ENCODE measurements at regions not wholly inside any gene's neighbourhood (a gene's known extent, or its start where the extent isn't known, plus 50 kb on each side); places are given as distances from the start of the nearest gene placed in this dataset.

GRCh38 chr3:150311156-150311555 is 96.9 kb upstream of the TSC22D2 start:
- H3K4me1 ChIP-seq (ENCODE audit: insufficient read depth, low read length): peaks cover 10% of the 10 kb centered on the region
- no peaks in the 10 kb centered on the region for H3K27me3 ChIP-seq (ENCODE audit: control insufficient read depth in 1 of 2, insufficient read depth in 2 of 2, low read length in 2 of 2)
- H3K4me3 ChIP-seq (ENCODE audit: low read depth in 1 of 2, low read length in 2 of 2): no peak overlapping the region
- H3K9ac ChIP-seq (ENCODE audit: low read length): no peak overlapping the region
- no peaks in the 10 kb centered on the region for H3K9me3 ChIP-seq (ENCODE audit: low read length)
- no peaks in the 10 kb centered on the region for H3K36me3 ChIP-seq (ENCODE audit: insufficient read depth, low read length)
- H3K27ac ChIP-seq (ENCODE audit: low read depth, low read length): no peak overlapping the region

DNA sequence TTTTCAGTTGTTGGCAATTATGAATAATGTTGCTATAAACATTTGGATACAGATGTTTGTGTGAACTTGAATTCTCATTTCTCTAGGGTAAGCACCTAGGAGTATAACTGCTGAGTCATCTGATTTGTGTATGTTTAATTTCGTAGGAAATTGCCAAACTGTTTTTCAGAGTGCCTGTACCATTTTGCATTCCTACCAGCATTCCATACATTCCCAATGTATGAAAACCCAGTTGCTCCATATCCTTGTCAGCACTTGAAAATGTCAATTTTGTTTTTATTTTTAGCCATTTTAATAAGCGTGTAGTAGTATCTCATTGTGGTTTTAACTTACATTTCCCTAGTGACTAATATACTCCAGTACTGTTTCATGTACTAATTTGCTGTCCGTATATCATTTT is 98.5 kb upstream of the TSC22D2 start:
- H3K4me3 ChIP-seq (ENCODE audit: low read depth in 1 of 2, low read length in 2 of 2): no peak overlapping the region
- H3K27me3 ChIP-seq (ENCODE audit: control insufficient read depth in 1 of 2, insufficient read depth in 2 of 2, low read length in 2 of 2): no peaks in the 10 kb centered on the region
- peaks cover 10% of the 10 kb centered on the region for H3K4me1 ChIP-seq (ENCODE audit: insufficient read depth, low read length)
- no peak overlapping the region for H3K27ac ChIP-seq (ENCODE audit: low read depth, low read length)
- no peaks in the 10 kb centered on the region for H3K36me3 ChIP-seq (ENCODE audit: insufficient read depth, low read length)
- H3K9me3 ChIP-seq (ENCODE audit: low read length): no peaks in the 10 kb centered on the region
- H3K9ac ChIP-seq (ENCODE audit: low read length): no peak overlapping the region

DNA sequence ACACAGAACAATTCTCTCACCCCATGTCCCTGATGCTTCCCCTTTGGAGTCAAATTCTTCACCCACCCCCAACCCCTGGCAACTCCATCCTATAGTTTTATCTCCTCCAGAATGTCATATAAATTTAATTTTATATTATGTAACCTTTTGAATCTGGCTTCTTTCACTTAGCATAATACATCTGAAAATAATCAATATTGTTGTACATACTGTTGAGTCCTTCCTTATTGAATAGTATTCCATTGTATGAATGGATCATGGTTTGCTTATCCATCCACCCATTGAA is 98.9 kb upstream of the TSC22D2 start:
- H3K4me3 ChIP-seq (ENCODE audit: low read depth in 1 of 2, low read length in 2 of 2): no peak overlapping the region
- peaks cover 10% of the 10 kb centered on the region for H3K4me1 ChIP-seq (ENCODE audit: insufficient read depth, low read length)

GRCh38 chr3:150308481-150309256 is 99.4 kb upstream of the TSC22D2 start:
- H3K4me3 ChIP-seq (ENCODE audit: low read depth in 1 of 2, low read length in 2 of 2): no peak overlapping the region

More for the DNA sequence above, 98.9 kb upstream of the TSC22D2 start:
- Histone ChIP-seq H3K36me3 (ENCODE audit: insufficient read depth, low read length) (no peaks in the 10 kb centered on the region), H3K9ac (ENCODE audit: low read length) (no peak overlapping the region), H3K27ac (ENCODE audit: low read depth, low read length) (no peak overlapping the region), H3K9me3 (ENCODE audit: low read length) (no peaks in the 10 kb centered on the region), H3K27me3 (ENCODE audit: control insufficient read depth in 1 of 2, insufficient read depth in 2 of 2, low read length in 2 of 2) (no peaks in the 10 kb centered on the region)

GRCh38 chr3:150308037-150308319 is 100.1 kb upstream of the TSC22D2 start:
- no peaks in the 10 kb centered on the region for H3K27me3 ChIP-seq (ENCODE audit: control insufficient read depth in 1 of 2, insufficient read depth in 2 of 2, low read length in 2 of 2)
- H3K27ac ChIP-seq (ENCODE audit: low read depth, low read length): no peak overlapping the region
- no peak overlapping the region for H3K9ac ChIP-seq (ENCODE audit: low read length)
- H3K4me1 ChIP-seq (ENCODE audit: insufficient read depth, low read length): peaks cover 10% of the 10 kb centered on the region
- H3K36me3 ChIP-seq (ENCODE audit: insufficient read depth, low read length): no peaks in the 10 kb centered on the region
- no peaks in the 10 kb centered on the region for H3K9me3 ChIP-seq (ENCODE audit: low read length)
- H3K4me3 ChIP-seq (ENCODE audit: low read depth in 1 of 2, low read length in 2 of 2): no peak overlapping the region

More at GRCh38 chr3:150308481-150309256, 99.4 kb upstream of the TSC22D2 start:
- Histone ChIP-seq H3K4me1 (ENCODE audit: insufficient read depth, low read length) (peaks cover 10% of the 10 kb centered on the region), H3K36me3 (ENCODE audit: insufficient read depth, low read length) (no peaks in the 10 kb centered on the region), H3K9me3 (ENCODE audit: low read length) (no peaks in the 10 kb centered on the region), H3K27ac (ENCODE audit: low read depth, low read length) (no peak overlapping the region), H3K9ac (ENCODE audit: low read length) (no peak overlapping the region), H3K27me3 (ENCODE audit: control insufficient read depth in 1 of 2, insufficient read depth in 2 of 2, low read length in 2 of 2) (no peaks in the 10 kb centered on the region)

DNA sequence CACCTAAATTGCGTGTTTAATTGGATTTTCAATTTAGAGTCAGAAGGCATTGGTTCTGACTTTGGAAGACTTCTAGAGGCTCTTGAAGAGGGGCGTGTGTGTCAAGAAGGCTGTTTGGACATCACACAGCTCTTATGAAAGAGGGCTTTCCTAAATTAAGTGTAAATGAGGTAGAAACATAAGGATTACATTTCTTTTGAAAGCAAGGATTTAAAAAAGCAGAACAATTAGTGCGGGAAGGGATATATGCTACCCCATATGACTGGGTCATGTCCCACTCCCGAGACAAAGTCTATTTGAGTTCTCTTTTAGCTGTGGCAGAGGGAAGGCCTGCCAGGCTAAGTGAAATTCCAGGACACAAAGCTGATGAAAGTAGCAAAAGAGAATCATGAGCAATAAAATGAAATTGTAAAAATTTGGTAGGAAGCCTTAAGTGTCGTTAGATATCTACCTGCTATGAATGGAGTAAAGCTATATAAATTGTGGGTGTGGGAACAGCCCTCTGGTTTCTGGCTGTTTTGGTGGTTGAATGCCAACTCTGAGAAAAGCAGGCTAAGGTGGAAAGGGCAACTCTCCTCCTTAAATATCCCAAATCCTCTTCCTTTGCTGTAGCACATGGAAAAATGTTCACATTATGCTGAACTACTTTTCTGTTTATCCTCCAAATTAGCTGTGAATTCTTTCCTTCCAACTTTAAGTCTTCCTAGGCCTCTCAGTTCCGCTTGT is 100.6 kb upstream of the TSC22D2 start:
- H3K9ac ChIP-seq (ENCODE audit: low read length): no peak overlapping the region
- no peaks in the 10 kb centered on the region for H3K9me3 ChIP-seq (ENCODE audit: low read length)
- no peak overlapping the region for H3K4me3 ChIP-seq (ENCODE audit: low read depth in 1 of 2, low read length in 2 of 2)
- H3K4me1 ChIP-seq (ENCODE audit: insufficient read depth, low read length): peaks cover 10% of the 10 kb centered on the region
- no peak overlapping the region for H3K27ac ChIP-seq (ENCODE audit: low read depth, low read length)
- no peaks in the 10 kb centered on the region for H3K27me3 ChIP-seq (ENCODE audit: control insufficient read depth in 1 of 2, insufficient read depth in 2 of 2, low read length in 2 of 2)
- no peaks in the 10 kb centered on the region for H3K36me3 ChIP-seq (ENCODE audit: insufficient read depth, low read length)

DNA sequence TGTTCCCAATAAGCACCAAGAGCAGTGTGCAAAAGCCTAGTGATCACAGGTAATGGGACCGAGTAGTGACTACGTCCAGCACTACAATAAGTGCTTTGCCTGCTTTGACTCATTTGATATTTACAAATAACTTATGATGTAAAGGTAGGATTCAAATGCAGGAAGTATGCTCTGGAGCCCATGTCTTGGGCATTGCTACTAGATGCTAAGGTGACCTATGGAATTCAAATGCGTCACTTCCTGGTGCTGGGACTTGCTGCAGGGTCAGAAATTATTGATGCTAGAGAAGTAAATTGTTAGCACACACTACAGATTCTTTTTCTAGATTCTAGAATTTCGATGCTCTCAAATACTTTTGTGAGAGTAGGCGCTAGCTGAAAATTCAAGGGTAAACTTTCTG is 101.2 kb upstream of the TSC22D2 start:
- Histone ChIP-seq H3K9ac (ENCODE audit: low read length) (no peak overlapping the region), H3K4me3 (ENCODE audit: low read depth in 1 of 2, low read length in 2 of 2) (no peak overlapping the region), H3K4me1 (ENCODE audit: insufficient read depth, low read length) (peaks cover 10% of the 10 kb centered on the region), H3K9me3 (ENCODE audit: low read length) (no peaks in the 10 kb centered on the region), H3K27me3 (ENCODE audit: control insufficient read depth in 1 of 2, insufficient read depth in 2 of 2, low read length in 2 of 2) (no peaks in the 10 kb centered on the region), H3K27ac (ENCODE audit: low read depth, low read length) (no peak overlapping the region), H3K36me3 (ENCODE audit: insufficient read depth, low read length) (no peaks in the 10 kb centered on the region)

DNA sequence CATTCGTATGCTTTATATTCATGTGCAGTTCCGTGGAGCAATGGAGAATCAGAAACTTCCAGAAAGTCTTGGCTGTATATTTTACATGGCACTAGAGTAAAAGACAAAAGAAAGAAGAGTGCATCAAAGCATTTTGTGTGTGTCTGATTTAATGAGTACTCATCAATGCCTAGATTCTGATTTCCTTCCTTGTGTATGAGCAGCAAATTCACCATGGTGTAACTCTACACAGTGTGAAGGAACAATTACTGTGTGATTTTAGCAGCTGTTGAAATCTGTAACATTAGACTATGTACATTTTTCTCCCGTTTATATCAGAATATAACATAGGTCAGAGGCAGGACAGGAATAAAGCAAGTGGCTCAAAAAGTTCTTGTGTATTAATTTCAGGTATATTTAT is 102.0 kb upstream of the TSC22D2 start:
- H3K4me1 ChIP-seq (ENCODE audit: insufficient read depth, low read length): peaks cover 10% of the 10 kb centered on the region
- H3K27me3 ChIP-seq (ENCODE audit: control insufficient read depth in 1 of 2, insufficient read depth in 2 of 2, low read length in 2 of 2): no peaks in the 10 kb centered on the region
- no peak overlapping the region for H3K4me3 ChIP-seq (ENCODE audit: low read depth in 1 of 2, low read length in 2 of 2)
- H3K9ac ChIP-seq (ENCODE audit: low read length): no peak overlapping the region
- no peaks in the 10 kb centered on the region for H3K9me3 ChIP-seq (ENCODE audit: low read length)
- no peaks in the 10 kb centered on the region for H3K36me3 ChIP-seq (ENCODE audit: insufficient read depth, low read length)
- H3K27ac ChIP-seq (ENCODE audit: low read depth, low read length): no peak overlapping the region

DNA sequence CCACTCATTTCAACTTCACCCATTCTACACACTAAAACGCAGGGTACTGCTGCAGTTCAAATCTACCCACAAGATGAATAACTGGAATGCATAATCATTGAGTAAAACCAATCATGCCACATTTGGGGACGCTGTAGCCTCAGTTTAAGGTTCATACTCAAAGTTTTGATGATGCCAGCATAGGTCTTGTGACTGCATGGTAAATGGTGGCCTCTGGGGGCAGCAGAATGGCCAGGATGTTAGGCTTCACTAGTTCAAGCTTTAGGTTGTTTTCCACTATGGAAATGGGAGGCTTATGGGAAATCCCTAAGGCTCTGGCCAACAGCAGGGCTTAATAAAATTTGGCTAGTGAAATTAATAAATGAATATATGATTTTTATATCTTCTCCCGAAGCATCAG is 104.3 kb upstream of the TSC22D2 start:
- no peaks in the 10 kb centered on the region for H3K27me3 ChIP-seq (ENCODE audit: control insufficient read depth in 1 of 2, insufficient read depth in 2 of 2, low read length in 2 of 2)
- no peaks in the 10 kb centered on the region for H3K9me3 ChIP-seq (ENCODE audit: low read length)
- H3K9ac ChIP-seq (ENCODE audit: low read length): no peak overlapping the region

DNA sequence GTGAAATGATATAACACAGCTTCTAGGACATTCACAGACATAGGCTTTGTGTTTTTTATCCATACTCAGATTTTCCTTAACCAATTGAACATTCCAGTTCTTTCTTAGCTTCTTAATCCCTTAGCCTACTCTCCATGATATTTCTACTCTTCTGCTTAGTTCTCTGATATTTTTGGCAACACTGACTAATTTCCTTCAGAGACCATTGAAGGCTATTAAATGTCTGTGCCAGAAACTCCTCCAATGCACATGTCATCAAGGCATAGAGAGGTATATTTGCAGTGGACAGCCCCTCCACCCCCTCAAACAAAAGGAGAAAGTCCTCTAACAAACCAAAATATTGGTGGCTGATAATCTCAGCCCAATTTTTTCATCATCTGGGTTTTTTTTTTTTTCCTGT is 105.9 kb upstream of the TSC22D2 start:
- Histone ChIP-seq H3K9ac (ENCODE audit: low read length) (no peak overlapping the region), H3K9me3 (ENCODE audit: low read length) (no peaks in the 10 kb centered on the region), H3K27ac (ENCODE audit: low read depth, low read length) (no peak overlapping the region), H3K36me3 (ENCODE audit: insufficient read depth, low read length) (no peaks in the 10 kb centered on the region), H3K4me3 (ENCODE audit: low read depth in 1 of 2, low read length in 2 of 2) (no peak overlapping the region), H3K4me1 (ENCODE audit: insufficient read depth, low read length) (no peaks in the 10 kb centered on the region), H3K27me3 (ENCODE audit: control insufficient read depth in 1 of 2, insufficient read depth in 2 of 2, low read length in 2 of 2) (no peaks in the 10 kb centered on the region)

More for the DNA sequence above, 104.3 kb upstream of the TSC22D2 start:
- Histone ChIP-seq H3K27ac (ENCODE audit: low read depth, low read length) (no peak overlapping the region), H3K4me1 (ENCODE audit: insufficient read depth, low read length) (peaks cover 10% of the 10 kb centered on the region), H3K36me3 (ENCODE audit: insufficient read depth, low read length) (no peaks in the 10 kb centered on the region), H3K4me3 (ENCODE audit: low read depth in 1 of 2, low read length in 2 of 2) (no peak overlapping the region)

GRCh38 chr3:150300852-150301517 is 107.1 kb upstream of the TSC22D2 start:
- Histone ChIP-seq H3K9me3 (ENCODE audit: low read length) (no peaks in the 10 kb centered on the region), H3K9ac (ENCODE audit: low read length) (no peak overlapping the region), H3K27me3 (ENCODE audit: control insufficient read depth in 1 of 2, insufficient read depth in 2 of 2, low read length in 2 of 2) (no peaks in the 10 kb centered on the region), H3K4me3 (ENCODE audit: low read depth in 1 of 2, low read length in 2 of 2) (no peak overlapping the region), H3K36me3 (ENCODE audit: insufficient read depth, low read length) (no peaks in the 10 kb centered on the region), H3K27ac (ENCODE audit: low read depth, low read length) (no peak overlapping the region), H3K4me1 (ENCODE audit: insufficient read depth, low read length) (no peaks in the 10 kb centered on the region)
